Astrocyte (in vitro differentiated cells and primary cell): ENCODE measurements at regions not wholly inside any gene's neighbourhood (a gene's known extent, or its start where the extent isn't known, plus 50 kb on each side); places are given as distances from the start of the nearest gene placed in this dataset.

Experiments
- EZH2 ChIP-seq: IDR thresholded peaks from 2 replicates; pipeline ENCODE4 v1.6.1; 2012; ENCODE audit warnings: mild to moderate bottlenecking, low read length, inconsistent platforms; ENCODE audit not compliant: insufficient read depth
- TF ChIP-seq, protein P1 (sequence below): IDR thresholded peaks from 2 replicates; pipeline ENCODE4 v1.5.1; 2011; ENCODE audit warnings: low read depth, mild to moderate bottlenecking, inconsistent platforms, low read length, moderate library complexity; ENCODE audit not compliant: insufficient read depth

DNA sequence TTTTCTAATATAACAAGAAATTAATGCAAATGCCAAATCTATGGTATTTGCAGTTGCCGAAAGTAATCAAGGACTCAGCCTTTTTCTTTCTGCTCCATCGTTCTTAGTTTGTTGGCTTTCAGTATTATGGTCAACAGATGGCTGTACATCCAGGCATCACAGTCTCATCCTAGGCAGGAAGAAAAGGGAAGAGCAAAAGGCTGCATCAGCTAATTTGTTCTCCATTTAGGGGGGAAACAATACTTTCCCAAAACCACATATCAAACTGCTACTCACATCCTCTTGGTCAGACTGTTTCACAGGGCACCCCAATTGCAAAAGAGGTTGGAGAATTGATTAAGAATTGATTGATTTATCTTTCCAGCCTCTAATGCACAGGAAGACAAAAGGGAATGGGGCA lies 89.3 kb downstream of the MDH1 start:
- TF ChIP-seq, protein P1, sequence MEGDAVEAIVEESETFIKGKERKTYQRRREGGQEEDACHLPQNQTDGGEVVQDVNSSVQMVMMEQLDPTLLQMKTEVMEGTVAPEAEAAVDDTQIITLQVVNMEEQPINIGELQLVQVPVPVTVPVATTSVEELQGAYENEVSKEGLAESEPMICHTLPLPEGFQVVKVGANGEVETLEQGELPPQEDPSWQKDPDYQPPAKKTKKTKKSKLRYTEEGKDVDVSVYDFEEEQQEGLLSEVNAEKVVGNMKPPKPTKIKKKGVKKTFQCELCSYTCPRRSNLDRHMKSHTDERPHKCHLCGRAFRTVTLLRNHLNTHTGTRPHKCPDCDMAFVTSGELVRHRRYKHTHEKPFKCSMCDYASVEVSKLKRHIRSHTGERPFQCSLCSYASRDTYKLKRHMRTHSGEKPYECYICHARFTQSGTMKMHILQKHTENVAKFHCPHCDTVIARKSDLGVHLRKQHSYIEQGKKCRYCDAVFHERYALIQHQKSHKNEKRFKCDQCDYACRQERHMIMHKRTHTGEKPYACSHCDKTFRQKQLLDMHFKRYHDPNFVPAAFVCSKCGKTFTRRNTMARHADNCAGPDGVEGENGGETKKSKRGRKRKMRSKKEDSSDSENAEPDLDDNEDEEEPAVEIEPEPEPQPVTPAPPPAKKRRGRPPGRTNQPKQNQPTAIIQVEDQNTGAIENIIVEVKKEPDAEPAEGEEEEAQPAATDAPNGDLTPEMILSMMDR, result no peak
- no peak for TF ChIP-seq EZH2
